HG03521 (cell line): ENCODE measurements at regions not wholly inside any gene's neighbourhood (a gene's known extent, or its start where the extent isn't known, plus 50 kb on each side); places are given as distances from the start of the nearest gene placed in this dataset.

Source experiments
- ATAC-seq: cut with Tn5 transposase; IDR thresholded peaks from one replicate; pipeline ENCODE4 v1.9.1; 2021; ENCODE audit warnings: mild to moderate bottlenecking, moderate library complexity; ENCODE audit not compliant: unreplicated experiment

DNA sequence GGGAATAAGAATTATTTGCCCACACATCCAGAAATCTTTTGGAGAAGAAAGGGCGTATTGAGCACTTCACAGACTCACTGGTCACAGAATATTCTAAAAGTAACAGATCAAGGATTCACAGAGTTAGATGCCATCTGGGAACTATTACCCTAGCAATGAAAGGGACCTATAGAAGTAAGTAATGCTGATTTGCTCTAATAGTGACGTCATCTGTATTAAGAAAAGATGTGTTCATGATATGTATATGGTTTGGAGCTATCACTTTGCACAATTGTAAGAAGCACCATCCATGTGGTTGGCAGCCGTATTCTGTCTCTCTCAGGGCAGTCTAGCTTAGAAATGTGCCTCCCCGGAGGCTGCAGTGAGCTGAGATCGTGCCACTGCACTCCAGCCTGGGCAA is 52.8 kb upstream of the SV2C start:
- no peak for ATAC-seq

DNA sequence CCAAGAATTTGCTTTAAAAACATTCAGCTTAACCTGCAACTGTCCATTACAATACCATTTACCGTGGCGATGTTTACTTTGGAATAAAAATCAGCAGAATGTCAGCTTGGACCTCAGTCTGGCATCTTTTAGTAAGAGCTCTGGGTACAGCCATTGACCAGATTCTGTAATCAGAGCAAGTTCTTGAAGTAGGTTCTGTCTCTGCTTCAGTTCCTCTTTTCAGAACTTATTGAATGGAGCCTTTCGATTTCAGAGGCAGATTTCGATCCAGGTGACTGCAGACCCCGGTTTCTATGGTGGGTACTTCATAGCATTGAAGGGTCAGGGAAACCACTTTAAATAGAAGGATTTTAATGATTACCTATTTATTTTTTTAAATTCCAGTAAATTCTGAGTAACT is 53.4 kb upstream of the SV2C start:
- ATAC-seq = no peak

DNA sequence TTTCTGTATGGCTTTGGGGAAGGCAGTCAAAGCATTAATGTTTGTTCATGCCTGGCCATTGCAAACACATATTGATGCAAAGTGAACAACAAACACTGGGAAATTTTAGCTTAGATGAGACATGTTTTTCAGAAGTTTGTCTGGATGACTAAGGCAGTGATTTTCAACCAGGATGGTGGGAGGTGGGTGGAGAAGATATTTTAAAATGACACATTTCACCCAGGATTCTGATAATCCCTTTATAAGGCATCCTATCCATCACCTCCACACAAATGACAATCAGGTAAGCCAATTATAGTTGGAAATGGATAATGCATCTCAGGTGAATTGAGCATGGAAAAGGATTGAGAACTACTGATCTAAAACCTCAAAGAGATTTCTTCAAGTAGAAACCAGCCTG is 57.4 kb upstream of the SV2C start:
- ATAC-seq = no peak

DNA sequence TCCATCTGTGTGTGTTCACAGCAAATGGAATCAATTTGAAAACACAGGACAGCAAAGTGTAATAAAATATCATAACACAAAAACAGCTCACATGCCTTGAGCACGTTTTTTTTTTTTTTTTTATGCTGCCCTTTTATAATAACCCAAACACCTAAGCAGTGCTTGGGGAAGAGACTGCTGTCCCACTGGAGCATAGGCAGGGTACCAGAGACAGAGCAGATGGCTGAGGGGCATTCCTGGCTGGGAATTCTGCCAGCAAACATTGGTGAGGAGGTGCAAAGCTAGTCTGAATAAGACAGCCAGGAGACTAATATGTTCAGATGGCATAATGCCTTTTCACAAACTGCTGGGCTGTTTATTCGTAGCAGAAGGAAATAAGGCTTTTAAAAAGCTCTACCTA is 58.1 kb upstream of the SV2C start:
- ATAC-seq = no peak

DNA sequence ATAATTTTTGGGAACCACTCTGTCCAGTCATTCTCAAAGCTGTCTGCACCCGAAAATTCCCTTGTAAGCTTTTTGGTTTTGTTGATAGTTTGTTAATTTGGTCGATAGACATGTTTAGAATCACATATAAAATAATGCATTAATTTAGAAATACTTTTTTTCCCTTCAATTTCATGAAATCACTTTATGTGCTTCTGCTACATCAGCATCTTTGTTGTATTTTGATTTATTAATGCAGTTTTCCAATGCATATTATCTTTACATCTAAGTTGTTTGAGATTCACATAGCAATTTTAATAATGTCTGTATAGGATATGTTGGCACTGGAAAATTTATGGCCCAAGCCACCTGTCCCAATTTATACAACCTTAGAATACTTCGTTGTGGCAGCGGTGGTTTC is 60.6 kb upstream of the SV2C start:
- no peak for ATAC-seq

DNA sequence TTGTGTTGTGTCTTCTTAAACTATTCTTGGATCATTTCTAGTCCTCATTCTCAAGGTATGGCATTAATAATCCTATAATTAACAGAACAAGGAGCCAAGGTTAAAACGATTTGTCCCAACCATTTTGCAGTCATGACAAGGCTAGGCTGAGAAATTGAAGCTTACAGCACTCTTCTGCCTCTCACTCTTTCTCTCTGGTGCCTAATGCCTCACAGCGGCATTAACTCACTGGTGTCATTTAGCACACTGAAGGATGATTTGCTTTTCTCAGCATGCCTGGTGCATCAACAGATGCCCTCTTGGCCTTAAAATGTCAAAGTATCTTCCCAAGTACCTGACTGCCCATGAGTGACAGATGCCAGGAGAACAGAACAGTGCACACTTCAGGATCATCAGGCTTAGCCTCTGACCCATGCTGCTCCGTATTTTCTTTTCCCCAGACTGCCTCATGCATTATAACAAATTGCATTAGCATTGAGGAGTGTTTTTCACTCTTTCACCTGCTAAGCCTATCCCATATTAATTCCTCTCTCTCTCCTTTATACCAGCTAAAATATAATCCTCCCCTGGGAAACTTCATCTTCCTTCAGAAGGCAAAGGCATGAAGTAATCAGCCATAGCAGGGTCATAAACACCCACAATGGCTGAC is 61.1 kb upstream of the SV2C start:
- no peak for ATAC-seq

DNA sequence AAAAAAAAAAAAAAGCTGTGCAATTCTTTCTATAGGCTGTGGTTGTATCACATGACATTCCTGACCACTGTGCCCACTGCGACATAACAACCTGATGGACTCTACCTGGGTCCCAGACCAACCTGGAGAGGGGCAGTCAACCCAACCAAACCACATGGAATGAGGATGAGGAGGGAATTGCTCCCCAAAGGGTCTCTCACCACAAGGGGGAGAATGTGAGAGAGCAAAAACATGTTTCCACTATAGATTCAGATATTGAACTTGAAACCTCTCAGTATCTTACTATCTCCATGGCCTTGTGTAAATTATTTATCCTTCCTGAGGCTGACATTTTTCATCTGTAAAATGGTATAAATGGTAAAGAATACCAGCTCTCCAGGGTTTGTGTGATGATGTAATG is 66.9 kb upstream of the SV2C start:
- ATAC-seq = no peak

DNA sequence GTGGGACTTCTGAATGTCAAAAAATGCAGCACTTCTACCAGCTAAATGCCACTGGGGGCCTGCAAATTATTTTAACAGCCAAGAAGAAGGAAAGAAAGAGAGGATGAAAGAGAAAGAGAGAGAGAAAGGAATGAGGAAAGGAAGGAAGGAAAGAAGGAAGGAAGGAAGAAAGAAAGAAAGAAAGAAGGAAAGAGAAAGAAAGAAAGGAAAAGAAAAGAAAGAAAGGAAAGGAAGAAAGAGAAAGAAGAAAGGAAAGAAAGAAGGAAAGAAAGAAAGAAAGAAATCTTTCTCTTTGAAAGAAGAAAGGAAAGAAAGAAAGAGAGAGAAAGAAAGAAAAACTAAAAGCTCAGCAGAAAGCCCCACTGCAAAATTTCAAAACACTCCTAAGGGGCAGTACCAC is 69.2 kb upstream of the SV2C start:
- no peak for ATAC-seq

DNA sequence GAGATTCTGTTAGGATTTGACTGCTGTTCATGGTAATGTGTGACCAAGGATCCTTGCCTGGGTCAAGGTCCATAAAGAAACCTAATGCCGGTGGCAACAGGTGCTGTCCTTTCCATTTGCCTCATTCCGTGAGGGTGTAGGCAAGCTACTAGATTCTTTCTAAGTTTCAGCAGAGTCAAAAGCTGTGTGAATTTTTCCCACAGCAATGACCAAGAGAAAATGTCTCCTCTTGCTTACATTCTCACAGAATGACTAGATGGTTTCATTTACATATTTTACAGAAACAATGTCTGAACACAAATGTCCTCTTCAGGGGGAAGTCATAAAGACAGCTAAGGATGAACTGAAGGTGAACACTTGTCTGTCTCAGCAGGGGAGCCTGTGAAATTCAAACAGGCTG is 75.3 kb upstream of the SV2C start:
- ATAC-seq = no peak

DNA sequence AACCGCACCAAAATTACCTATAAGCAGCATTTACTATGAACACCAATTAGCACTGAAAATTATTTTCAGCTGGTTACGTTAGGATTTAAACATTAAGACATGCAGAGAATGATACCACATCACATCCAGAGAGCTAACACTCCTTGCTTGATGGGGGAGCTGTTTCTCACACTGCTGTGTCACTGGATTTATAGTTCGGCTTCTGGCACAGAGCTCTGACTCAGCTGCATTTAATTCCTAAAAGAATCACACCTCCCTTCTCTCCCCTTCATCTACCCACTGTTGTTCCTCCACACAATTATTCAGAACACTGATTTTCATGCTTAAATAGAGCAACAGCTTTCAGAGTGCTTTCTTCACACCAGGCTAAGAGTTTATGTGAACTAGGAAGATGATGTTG is 82.6 kb upstream of the SV2C start:
- no peak for ATAC-seq

DNA sequence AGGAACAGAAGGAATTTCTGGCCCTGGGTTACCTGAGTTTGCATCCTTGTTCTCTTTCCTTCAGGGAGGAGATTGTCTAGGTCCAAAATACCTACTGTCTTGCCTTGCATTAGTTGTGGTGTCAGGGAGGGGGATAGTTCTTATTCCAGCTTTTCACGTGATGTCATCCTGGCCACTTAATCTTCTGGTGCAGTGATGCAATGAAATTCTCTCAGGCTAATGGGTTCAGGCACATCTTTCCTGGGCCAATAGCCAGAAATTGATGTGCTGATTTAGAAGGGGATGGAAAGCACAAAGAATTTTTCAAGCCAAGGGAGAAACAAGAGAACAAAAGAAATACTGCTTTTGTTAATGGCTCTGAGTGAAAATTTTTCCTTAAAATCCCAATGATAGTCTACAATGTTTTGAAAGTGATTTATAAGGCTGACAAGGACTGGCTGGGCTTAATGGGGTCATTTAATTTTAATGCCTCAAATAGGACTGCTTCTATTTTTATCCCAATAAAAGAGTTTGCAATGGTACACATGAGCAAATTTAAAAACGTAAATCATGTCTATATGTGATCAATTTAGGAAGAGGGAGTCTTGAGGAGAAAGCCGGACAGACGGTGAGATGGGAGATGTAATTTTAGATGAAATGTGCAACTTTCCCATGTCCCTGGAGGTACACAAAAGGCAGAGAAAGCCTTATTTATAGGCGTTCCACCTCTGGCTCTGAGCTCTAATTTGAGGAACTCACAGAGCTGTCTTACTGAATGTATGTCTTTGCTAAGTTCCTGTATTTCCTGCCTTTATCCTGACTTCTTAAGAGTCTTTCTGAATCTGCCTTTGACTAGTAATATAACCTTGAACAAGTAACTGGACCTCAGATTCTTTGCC is 89.3 kb upstream of the SV2C start:
- no peak for ATAC-seq

DNA sequence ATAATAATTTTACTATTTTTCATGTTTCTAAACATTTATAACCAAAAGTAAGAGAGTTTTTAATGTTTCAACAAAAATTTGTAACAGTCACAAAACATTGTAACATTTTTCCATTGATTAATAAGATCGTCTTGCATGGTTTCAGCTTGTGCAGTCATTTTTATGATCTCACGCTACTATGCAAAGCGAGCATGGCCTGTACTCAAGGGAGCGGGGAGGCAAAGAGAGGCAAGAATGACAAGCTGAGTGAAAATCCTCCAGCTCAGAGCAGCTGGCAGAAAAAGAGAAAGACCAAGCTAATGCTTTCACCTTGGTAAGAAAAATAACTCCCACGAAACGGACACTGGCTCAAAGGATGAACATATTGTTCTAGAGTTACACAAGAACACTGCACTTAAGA is 90.0 kb upstream of the SV2C start:
- ATAC-seq = no peak

DNA sequence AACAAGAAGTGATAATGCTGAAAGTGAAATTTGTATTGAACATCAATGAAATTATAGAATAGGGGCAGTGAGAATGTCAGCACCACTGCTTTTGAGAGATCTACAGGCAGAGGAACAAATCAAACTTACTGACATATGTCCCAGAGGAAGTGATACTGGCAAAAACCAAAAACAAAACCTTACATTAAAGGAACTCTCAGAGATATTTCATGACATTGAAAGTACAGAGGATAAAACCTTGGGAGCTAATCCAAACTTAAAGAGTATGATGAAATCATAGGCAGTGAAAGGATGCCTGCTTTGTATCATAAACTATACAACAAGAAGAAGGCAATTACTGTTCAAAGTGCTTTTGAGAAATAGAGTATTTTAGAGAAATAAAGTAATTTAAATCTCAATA is 90.4 kb upstream of the SV2C start:
- no peak for ATAC-seq

DNA sequence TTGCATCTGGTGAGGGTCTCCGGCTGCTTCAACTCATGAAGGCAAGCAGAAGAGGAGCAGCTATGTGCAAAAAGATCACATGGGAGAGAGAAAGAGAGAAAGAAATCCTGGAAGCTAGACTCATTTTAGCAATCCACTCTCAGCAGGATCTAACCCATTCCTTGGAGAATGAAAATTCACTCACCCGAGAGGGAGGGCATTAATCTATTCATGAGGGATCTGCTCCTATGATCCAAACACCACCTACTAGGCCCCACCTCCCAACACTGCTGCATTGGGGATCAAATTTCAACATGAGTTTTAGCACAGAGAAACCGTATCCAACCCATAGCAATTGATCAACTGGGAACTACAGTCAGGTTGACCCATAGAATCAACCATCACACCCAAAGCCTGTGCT is 98.1 kb upstream of the SV2C start:
- ATAC-seq = no peak

DNA sequence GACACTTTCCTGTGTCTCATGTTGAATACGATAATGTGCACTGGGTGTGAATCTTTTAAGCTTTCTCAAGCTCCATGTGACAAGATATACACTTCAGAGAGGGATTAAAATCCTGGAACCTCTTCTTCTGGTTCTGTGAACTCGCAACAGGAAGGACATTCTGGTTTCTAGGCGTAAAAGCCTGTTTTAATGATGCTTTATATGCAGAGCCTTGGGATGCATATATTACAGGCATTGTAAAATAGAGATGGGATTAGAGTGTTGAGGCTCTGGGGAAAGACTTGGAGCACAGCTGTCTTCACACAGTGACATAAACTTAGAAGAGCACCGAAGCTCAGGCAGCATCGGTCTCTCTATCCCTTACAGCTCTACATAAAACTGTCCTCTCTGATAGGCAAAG is 107.7 kb upstream of the SV2C start:
- ATAC-seq = no peak

DNA sequence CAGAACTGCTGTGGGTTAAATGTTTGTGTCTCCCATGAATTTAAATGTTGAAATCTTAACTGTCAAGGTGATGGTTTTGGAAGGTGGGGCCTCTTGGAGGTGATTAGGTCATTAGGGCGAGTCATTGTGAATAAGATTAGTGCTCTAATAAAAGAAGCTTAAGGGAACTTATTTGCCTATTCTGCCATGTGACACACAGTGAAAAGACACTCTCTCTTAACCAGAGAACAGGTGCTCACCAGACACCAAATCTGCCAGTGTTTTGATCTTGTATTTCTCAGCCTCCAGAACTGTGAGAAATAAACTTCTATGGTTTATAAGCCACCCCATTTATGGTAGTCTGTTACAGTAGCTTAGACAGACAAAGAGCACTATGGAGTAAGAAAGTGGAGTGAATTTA is 117.9 kb upstream of the SV2C start:
- ATAC-seq = no peak

DNA sequence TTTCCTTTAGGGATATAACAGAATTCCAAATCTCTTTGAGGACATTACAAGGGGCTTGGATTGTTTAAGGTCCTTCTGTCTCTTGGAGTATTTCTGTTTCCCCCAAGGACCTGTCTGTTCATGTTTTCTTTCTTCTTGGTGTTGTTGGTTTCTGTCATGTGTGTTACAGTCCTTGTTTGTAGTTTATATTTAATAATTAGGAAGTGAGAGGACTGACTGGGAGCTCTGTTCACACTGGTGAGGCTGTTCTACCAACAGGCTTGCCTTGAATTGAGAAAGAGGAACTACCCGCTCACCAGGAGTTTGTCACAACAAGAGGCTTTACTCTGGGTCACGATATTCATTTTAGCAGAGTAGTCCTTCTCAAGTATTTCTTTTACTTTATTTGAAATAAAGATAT is 119.2 kb upstream of the SV2C start:
- ATAC-seq = no peak

DNA sequence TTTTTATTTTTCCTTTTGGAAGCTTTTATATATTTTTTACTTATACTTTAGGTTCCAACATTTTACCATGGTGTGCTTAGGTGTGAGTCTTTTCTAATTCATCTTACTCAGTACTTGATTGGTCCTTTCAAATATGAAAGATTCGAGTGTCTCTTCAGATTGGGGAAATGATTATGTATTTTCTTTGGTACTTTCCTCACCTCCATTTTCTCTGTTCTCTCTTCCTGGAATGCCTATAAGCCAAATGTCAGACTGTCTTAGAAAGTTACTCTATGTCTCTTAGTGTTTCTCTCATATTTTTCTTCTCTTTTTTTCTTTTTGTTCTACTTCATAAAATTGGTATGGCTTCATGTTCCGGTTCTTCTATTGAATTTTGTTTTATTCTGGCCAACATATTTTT is 119.6 kb upstream of the SV2C start:
- no peak for ATAC-seq

DNA sequence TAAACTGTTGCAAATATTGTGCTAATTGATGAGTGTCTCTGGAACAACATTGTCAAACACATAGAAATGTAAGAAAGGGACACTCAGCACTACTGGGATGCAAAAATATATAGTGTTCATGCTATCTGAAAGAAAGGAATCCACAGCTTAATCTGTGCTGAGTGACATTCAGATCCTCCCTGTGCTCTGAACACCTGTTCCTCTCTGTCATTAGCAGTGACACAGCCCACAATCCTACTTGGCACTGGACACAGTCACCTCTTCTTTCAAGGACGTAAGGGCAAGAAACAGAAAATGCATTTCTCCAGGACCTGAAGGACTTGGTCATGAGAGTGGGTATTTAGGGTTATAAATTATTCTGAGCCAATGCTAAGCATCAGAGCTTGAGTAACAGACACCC is 121.4 kb upstream of the SV2C start:
- ATAC-seq = no peak

DNA sequence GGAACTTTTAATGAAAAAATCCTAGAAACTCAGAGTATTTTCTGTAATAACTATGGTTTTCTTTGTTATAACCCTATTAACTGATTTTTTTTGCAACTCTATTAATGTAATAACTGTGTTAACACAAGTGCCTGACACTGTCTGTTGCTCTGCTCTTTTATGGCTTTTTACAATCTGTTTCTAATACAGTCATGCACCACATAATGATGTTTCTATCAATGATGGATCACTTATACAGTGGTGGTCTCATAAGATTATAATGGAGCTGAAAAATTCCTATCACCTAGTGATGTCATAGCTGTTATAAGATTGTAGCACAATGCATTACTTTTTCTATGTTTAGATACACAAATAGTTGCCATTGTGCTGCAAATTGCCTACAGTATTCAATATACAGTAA is 123.1 kb upstream of the SV2C start:
- no peak for ATAC-seq

DNA sequence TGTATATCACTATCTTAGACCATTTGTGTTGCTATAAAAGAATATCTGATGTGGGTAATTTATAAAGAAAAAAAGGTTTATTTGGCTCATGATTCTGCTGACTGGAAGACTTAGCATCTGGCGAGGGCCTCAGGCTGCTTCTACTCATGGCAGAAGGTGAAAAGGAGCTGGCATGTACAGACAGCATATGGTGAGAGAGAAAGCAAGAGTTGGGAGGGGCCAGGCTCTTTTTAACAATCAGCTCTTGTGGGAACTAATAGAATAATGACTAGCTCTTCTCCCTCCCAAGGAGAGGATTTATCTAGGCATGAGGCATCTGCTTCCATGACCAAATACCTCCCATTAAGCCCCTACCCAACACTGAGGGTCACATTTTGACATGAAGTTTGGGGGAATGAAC is 130.2 kb upstream of the SV2C start:
- no peak for ATAC-seq

DNA sequence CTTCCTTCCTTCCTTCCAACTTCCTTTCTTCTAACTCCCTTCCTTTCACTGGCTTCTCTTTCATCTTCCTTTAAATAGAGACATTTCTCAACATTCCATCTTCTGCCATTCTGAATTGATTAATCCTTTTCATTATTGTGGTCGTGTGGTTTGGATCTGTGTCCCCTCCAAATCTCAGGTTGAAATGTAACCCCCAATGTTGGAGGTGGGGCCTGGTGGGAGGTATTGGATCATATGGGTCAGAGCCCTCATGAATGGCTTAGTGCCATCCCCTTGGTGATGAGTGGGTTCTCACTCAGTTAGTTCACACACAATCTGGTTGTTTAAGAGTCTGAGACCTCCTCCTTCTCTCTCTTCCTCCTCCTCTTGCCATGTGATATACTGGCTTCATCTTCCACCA is 130.9 kb upstream of the SV2C start:
- ATAC-seq = no peak

DNA sequence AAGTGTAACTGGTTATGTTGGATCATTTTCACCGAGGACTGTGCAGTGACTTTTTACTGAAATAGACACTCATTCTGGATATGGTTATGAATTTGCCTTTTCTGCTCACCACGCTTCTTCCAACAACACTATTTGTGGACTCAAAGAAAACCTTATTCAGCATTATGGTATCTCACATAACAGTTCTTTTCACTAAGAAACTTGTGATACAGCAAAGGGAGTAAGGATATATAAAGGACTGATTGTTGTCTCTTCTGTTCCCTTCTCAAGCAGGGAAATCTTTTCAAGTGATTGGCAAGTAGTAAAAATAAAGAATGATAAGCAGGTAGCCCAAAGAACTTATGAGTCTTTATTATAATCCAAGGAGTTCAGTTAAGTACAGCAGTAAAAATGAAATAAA is 131.5 kb upstream of the SV2C start:
- no peak for ATAC-seq
